ENCODE measurements at regions not wholly inside any gene's neighbourhood (a gene's known extent, or its start where the extent isn't known, plus 50 kb on each side); places are given as distances from the start of the nearest gene placed in this dataset.
"Not testable (repeated sequence)": the region's sequence is repeated elsewhere in the genome, so short reads cannot be mapped to it uniquely, and the experiment has no call there.

- Histone ChIP-seq H3K27me3 (no peaks in the 10 kb centered on the region), H3K27ac (no peak overlapping the region), H3K9me3 (no peaks in the 10 kb centered on the region), H3K4me1 (peaks cover 0 to 13% (median 8%) of the 10 kb centered on the region in 4 donors), H3K4me3 (no peak overlapping the region), H3K36me3 (no peaks in the 10 kb centered on the region)
- DNase-seq = no peak
- WGBS, 5 donors = 52 to 89% (median 83%) methylated on average over 2 of the region's 2 CpGs
- TF ChIP-seq EP300 (IDR thresholded peaks at IDR 0.05) = no peak
- no peak for TF ChIP-seq CTCF (IDR thresholded peaks at IDR 0.05)
- no peak for TF ChIP-seq POLR2A (IDR thresholded peaks at IDR 0.05)
- TF ChIP-seq POLR2AphosphoS5 (IDR thresholded peaks at IDR 0.05) = no peak
- intact Hi-C loops (cut with DNase I; ENCODE audit: low total_unique reads) = no loop called here
These were observed 138.4 kb upstream of the TENT5A start for GRCh38 chr6:81890846-81891245.

GRCh38 chr6:81889377-81890053 is 137.0 kb upstream of the TENT5A start:
- TF ChIP-seq POLR2AphosphoS5 (IDR thresholded peaks at IDR 0.05) (no peak), POLR2A (IDR thresholded peaks at IDR 0.05) (no peak), CTCF (IDR thresholded peaks at IDR 0.05) (no peak), EP300 (IDR thresholded peaks at IDR 0.05) (no peak)
- no peak overlapping the region for H3K4me3 ChIP-seq
- 84 to 91% (median 89%) methylated on average over 6 of the region's 6 CpGs for WGBS, 5 donors

GRCh38 chr6:81886909-81887308 is 134.4 kb upstream of the TENT5A start:
- H3K27me3 ChIP-seq; DNase-seq; H3K9me3 ChIP-seq; H3K4me1 ChIP-seq; H3K4me3 ChIP-seq; H3K36me3 ChIP-seq; intact Hi-C loops (cut with DNase I; ENCODE audit: low total_unique reads); H3K27ac ChIP-seq: not testable (repeated sequence)
- WGBS, 5 donors = 65 to 89% (median 83%) methylated on average over 1 of the region's 1 CpG

More at GRCh38 chr6:81889377-81890053, 137.0 kb upstream of the TENT5A start:
- H3K36me3 ChIP-seq = no peaks in the 10 kb centered on the region
- no peaks in the 10 kb centered on the region for H3K4me1 ChIP-seq
- intact Hi-C loops (cut with DNase I; ENCODE audit: low total_unique reads) = no loop called here
- no peak overlapping the region for H3K27ac ChIP-seq
- no peaks in the 10 kb centered on the region for H3K9me3 ChIP-seq
- no peaks in the 10 kb centered on the region for H3K27me3 ChIP-seq
- no peak for DNase-seq

- H3K27me3 ChIP-seq = no peaks in the 10 kb centered on the region
- H3K27ac ChIP-seq = no peak overlapping the region
- DNase-seq = no peak
- H3K4me1 ChIP-seq = no peaks in the 10 kb centered on the region
- 83 to 95% (median 92%) methylated on average over 2 of the region's 2 CpGs for WGBS, 5 donors
- H3K36me3 ChIP-seq = no peaks in the 10 kb centered on the region
- TF ChIP-seq POLR2A (IDR thresholded peaks at IDR 0.05) (no peak), CTCF (IDR thresholded peaks at IDR 0.05) (no peak), EP300 (IDR thresholded peaks at IDR 0.05) (no peak), POLR2AphosphoS5 (IDR thresholded peaks at IDR 0.05) (no peak)
- intact Hi-C loops (cut with DNase I; ENCODE audit: low total_unique reads) = no loop called here
- no peaks in the 10 kb centered on the region for H3K9me3 ChIP-seq
- H3K4me3 ChIP-seq = no peak overlapping the region
These were observed 133.7 kb upstream of the TENT5A start for GRCh38 chr6:81886157-81886556.

GRCh38 chr6:81881660-81882059 is 129.2 kb upstream of the TENT5A start:
- no peaks in the 10 kb centered on the region for H3K9me3 ChIP-seq
- 93 to 98% (median 95%) methylated on average over 4 of the region's 4 CpGs for WGBS, 5 donors

More at GRCh38 chr6:81881660-81882059, 129.2 kb upstream of the TENT5A start:
- TF ChIP-seq POLR2A (IDR thresholded peaks at IDR 0.05) (no peak), CTCF (IDR thresholded peaks at IDR 0.05) (no peak), POLR2AphosphoS5 (IDR thresholded peaks at IDR 0.05) (no peak), EP300 (IDR thresholded peaks at IDR 0.05) (no peak)
- intact Hi-C loops (cut with DNase I; ENCODE audit: low total_unique reads) = no loop called here
- Histone ChIP-seq H3K27me3 (no peaks in the 10 kb centered on the region), H3K4me3 (no peak overlapping the region), H3K36me3 (no peaks in the 10 kb centered on the region), H3K4me1 (no peaks in the 10 kb centered on the region), H3K27ac (no peak overlapping the region)
- DNase-seq = no peak
